ENCODE measurements at regions not wholly inside any gene's neighbourhood (a gene's known extent, or its start where the extent isn't known, plus 50 kb on each side); places are given as distances from the start of the nearest gene placed in this dataset.

GRCh38 chrX:89053223-89053622 lies 306.2 kb downstream of the CPXCR1 start:
- no peak for TF ChIP-seq CTCF (conservative IDR thresholded peaks at IDR 0.05 in 1 of 2, IDR thresholded peaks at IDR 0.05 in 1 of 2; ENCODE audit: extremely low read depth in 1 of 2, insufficient read depth in 1 of 2, low read depth in 1 of 2, low read length in 2 of 2)
- no peak for TF ChIP-seq EZH2 (IDR thresholded peaks at IDR 0.05; ENCODE audit: borderline replicate concordance, low read length)

Measured in mammary epithelial cell (primary cell).